K562 (cell line): ENCODE measurements at regions not wholly inside any gene's neighbourhood (a gene's known extent, or its start where the extent isn't known, plus 50 kb on each side); places are given as distances from the start of the nearest gene placed in this dataset.

Source experiments
- CHCHD3 ChIP-seq: fragments of 250-450 bp; sonication (Bioruptor Pico); IDR thresholded peaks from 2 replicates; pipeline ENCODE4 v2.1.2; 2022; ENCODE audit warnings: mild to moderate bottlenecking
- GATAD2B ChIP-seq: fragments of 450-650 bp; IDR thresholded peaks from 2 replicates; pipeline ENCODE4 v1.6.1; 2017; ENCODE audit warnings: mild to moderate bottlenecking, borderline replicate concordance
- MEIS2 ChIP-seq: fragments of 450-650 bp; IDR thresholded peaks from 2 replicates; pipeline ENCODE4 v1.6.1; 2014; ENCODE audit warnings: mild to moderate bottlenecking; ENCODE audit not compliant: partially characterized antibody
- NRF1 ChIP-seq, 2 experiments: fragments of 450-650 bp; IDR thresholded peaks in 1 of 2; conservative IDR thresholded peaks in 1 of 2; 2 replicates each; pipeline ENCODE4 v1.6.1; 2014; ENCODE audit warnings: mild to moderate bottlenecking in 2 of 2
- SMARCA5 ChIP-seq: fragments of 450-650 bp; IDR thresholded peaks from 2 replicates; pipeline ENCODE4 v1.6.1; 2016
- ZNF134 ChIP-seq: fragments of 250-450 bp; sonication (Bioruptor Pico); conservative IDR thresholded peaks from 2 replicates; pipeline ENCODE4 v1.4.0; 2020
- TF ChIP-seq, protein P1 (sequence below): sonication (generic); formaldehyde crosslinking; IDR thresholded peaks from 2 replicates; pipeline ENCODE4 v1.8.0; 2022; ENCODE audit warnings: mild to moderate bottlenecking, missing genetic modification reagents, borderline replicate concordance
- TF ChIP-seq, protein P2 (sequence below), 2 experiments: fragments of 450-650 bp; IDR thresholded peaks; 2 replicates each; pipeline ENCODE4 v1.6.1; 2018; ENCODE audit warnings: mild to moderate bottlenecking in 2 of 2, low read depth in 1 of 2; ENCODE audit not compliant: partially characterized antibody in 2 of 2
- TF ChIP-seq, protein P3 (sequence below): fragments of 250-450 bp; sonication (Bioruptor Pico); IDR thresholded peaks from 2 replicates; pipeline ENCODE4 v1.5.1; 2021; ENCODE audit warnings: mild to moderate bottlenecking

DNA sequence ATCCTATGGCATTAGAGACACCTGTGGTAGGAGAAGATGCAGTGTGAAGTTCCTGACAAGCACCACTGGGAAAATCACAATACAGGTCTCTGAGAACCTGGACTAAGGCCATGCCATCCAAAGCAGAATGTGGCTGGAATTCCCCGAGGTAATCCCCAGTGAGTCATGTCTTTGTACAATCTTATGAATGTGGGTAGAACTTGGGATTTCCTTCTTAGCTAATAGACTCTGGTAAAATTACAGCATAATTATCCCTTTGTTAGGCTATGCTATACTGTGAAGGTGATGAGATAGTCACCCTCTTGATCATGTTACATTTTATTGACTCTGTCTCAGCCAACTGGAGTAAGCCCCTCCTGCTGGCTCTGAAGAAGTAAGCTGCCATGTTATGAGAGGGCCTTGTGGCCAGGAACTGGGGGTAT, 224.3 kb upstream of the DCN start (continued):
- no peak for TF ChIP-seq MEIS2
- no peak for TF ChIP-seq ZNF134 (CRISPR knock-in tag)
- no peak for TF ChIP-seq GATAD2B
- no peak for TF ChIP-seq NRF1 (conservative IDR thresholded peaks at IDR 0.05 in 1 of 2, IDR thresholded peaks at IDR 0.05 in 1 of 2)
- TF ChIP-seq SMARCA5, result no peak
- TF ChIP-seq, protein P1, sequence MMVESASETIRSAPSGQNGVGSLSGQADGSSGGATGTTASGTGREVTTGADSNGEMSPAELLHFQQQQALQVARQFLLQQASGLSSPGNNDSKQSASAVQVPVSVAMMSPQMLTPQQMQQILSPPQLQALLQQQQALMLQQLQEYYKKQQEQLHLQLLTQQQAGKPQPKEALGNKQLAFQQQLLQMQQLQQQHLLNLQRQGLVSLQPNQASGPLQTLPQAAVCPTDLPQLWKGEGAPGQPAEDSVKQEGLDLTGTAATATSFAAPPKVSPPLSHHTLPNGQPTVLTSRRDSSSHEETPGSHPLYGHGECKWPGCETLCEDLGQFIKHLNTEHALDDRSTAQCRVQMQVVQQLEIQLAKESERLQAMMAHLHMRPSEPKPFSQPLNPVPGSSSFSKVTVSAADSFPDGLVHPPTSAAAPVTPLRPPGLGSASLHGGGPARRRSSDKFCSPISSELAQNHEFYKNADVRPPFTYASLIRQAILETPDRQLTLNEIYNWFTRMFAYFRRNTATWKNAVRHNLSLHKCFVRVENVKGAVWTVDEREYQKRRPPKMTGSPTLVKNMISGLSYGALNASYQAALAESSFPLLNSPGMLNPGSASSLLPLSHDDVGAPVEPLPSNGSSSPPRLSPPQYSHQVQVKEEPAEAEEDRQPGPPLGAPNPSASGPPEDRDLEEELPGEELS (CRISPR knock-in tag), result no peak
- TF ChIP-seq, protein P2, sequence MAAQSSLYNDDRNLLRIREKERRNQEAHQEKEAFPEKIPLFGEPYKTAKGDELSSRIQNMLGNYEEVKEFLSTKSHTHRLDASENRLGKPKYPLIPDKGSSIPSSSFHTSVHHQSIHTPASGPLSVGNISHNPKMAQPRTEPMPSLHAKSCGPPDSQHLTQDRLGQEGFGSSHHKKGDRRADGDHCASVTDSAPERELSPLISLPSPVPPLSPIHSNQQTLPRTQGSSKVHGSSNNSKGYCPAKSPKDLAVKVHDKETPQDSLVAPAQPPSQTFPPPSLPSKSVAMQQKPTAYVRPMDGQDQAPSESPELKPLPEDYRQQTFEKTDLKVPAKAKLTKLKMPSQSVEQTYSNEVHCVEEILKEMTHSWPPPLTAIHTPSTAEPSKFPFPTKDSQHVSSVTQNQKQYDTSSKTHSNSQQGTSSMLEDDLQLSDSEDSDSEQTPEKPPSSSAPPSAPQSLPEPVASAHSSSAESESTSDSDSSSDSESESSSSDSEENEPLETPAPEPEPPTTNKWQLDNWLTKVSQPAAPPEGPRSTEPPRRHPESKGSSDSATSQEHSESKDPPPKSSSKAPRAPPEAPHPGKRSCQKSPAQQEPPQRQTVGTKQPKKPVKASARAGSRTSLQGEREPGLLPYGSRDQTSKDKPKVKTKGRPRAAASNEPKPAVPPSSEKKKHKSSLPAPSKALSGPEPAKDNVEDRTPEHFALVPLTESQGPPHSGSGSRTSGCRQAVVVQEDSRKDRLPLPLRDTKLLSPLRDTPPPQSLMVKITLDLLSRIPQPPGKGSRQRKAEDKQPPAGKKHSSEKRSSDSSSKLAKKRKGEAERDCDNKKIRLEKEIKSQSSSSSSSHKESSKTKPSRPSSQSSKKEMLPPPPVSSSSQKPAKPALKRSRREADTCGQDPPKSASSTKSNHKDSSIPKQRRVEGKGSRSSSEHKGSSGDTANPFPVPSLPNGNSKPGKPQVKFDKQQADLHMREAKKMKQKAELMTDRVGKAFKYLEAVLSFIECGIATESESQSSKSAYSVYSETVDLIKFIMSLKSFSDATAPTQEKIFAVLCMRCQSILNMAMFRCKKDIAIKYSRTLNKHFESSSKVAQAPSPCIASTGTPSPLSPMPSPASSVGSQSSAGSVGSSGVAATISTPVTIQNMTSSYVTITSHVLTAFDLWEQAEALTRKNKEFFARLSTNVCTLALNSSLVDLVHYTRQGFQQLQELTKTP (IDR thresholded peaks at IDR 0.05; ENCODE audit: low read depth in 1 of 2, partially characterized antibody in 2 of 2), result no peak
- TF ChIP-seq CHCHD3 (CRISPR knock-in tag), result no peak
- TF ChIP-seq, protein P3, sequence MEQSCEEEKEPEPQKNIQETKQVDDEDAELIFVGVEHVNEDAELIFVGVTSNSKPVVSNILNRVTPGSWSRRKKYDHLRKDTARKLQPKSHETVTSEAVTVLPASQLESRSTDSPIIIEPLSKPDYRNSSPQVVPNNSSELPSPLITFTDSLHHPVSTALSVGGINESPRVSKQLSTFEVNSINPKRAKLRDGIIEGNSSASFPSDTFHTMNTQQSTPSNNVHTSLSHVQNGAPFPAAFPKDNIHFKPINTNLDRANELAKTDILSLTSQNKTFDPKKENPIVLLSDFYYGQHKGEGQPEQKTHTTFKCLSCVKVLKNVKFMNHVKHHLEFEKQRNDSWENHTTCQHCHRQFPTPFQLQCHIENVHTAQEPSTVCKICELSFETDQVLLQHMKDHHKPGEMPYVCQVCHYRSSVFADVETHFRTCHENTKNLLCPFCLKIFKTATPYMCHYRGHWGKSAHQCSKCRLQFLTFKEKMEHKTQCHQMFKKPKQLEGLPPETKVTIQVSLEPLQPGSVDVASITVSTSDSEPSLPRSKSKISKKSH (CRISPR knock-in tag), result no peak
- TF ChIP-seq, all 486 proteins: peak for 0
